Loucy (cell line): ENCODE measurements at regions not wholly inside any gene's neighbourhood (a gene's known extent, or its start where the extent isn't known, plus 50 kb on each side); places are given as distances from the start of the nearest gene placed in this dataset.

ENCODE experiments used
- CTCF ChIP-seq: fragments of 200-600 bp; sonication (generic); conservative IDR thresholded peaks from 2 replicates; pipeline ENCODE4 v1.5.1; 2014; ENCODE audit warnings: mild to moderate bottlenecking, antibody characterized with exemption, low read length
- EZH2phosphoT487 ChIP-seq: fragments of 200-600 bp; IDR thresholded peaks from 2 replicates; pipeline ENCODE4 v1.6.1; 2018; ENCODE audit warnings: antibody characterized with exemption, mild to moderate bottlenecking, moderate library complexity, borderline replicate concordance

GRCh38 chr21:41602531-41602930, 94.6 kb upstream of the TMPRSS2 start:
- TF ChIP-seq CTCF (no peak), EZH2phosphoT487 (no peak)
